ENCODE measurements at regions not wholly inside any gene's neighbourhood (a gene's known extent, or its start where the extent isn't known, plus 50 kb on each side); places are given as distances from the start of the nearest gene placed in this dataset.

DNA sequence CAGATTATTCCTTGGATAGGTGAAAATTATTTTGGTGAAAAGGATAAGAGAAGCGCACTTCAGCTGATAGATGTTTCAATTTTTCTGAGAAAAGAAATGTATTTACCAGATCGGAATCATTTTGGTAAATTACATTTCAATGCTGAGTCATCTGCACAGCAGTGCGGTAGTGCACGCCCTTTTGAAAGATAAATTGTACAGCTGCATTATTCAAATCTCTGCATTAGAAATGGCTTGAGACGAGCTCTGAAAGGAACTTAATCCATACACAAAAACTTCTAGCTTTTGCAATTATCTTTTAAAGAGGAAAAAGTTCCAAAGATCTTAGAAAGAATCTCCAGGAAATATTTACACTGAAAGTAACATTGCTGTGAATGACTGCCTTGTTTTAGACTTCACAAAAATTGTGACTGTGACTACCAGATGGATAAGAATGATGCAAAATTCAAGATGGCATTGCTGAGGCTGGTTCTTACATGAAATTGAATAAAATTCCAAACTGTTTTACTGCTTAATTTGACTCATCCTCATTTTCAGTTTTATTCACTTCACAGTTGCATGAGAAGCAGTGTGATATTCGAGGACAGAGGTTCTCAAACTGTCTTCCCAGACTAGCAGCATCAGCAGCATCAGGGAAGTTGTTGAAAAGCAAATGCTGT is 161.7 kb downstream of the RND3 start:
- TF ChIP-seq POLR2A (IDR thresholded peaks at IDR 0.05): no peak
- TF ChIP-seq, protein P1, sequence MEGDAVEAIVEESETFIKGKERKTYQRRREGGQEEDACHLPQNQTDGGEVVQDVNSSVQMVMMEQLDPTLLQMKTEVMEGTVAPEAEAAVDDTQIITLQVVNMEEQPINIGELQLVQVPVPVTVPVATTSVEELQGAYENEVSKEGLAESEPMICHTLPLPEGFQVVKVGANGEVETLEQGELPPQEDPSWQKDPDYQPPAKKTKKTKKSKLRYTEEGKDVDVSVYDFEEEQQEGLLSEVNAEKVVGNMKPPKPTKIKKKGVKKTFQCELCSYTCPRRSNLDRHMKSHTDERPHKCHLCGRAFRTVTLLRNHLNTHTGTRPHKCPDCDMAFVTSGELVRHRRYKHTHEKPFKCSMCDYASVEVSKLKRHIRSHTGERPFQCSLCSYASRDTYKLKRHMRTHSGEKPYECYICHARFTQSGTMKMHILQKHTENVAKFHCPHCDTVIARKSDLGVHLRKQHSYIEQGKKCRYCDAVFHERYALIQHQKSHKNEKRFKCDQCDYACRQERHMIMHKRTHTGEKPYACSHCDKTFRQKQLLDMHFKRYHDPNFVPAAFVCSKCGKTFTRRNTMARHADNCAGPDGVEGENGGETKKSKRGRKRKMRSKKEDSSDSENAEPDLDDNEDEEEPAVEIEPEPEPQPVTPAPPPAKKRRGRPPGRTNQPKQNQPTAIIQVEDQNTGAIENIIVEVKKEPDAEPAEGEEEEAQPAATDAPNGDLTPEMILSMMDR (IDR thresholded peaks at IDR 0.05 in 8 of 11, conservative IDR thresholded peaks at IDR 0.05 in 3 of 11): no peak

All from spleen (tissue), 7 donors.